ENCODE measurements at regions not wholly inside any gene's neighbourhood (a gene's known extent, or its start where the extent isn't known, plus 50 kb on each side); places are given as distances from the start of the nearest gene placed in this dataset.

GRCh38 chr9:129500863-129501770, 119.8 kb downstream of the C9orf50 start:
- no peak overlapping the region for H3K4me3 ChIP-seq (ENCODE audit: low read depth in 1 of 3, low read length in 3 of 3)
- 94% methylated on average over 12 of the region's 12 CpGs for WGBS
- no peak for TF ChIP-seq NR2F2 (IDR thresholded peaks at IDR 0.05)
- no peak for TF ChIP-seq FOXA1 (IDR thresholded peaks at IDR 0.05)
- no peak for TF ChIP-seq REST (IDR thresholded peaks at IDR 0.05)
- no peak for TF ChIP-seq JUND (IDR thresholded peaks at IDR 0.05)
- TF ChIP-seq MAX (IDR thresholded peaks at IDR 0.05): no peak
- TF ChIP-seq ZBTB33 (IDR thresholded peaks at IDR 0.05): no peak
- no peak for TF ChIP-seq SP1 (IDR thresholded peaks at IDR 0.05)
- no peak for TF ChIP-seq TAF1 (conservative IDR thresholded peaks at IDR 0.05)
- TF ChIP-seq ATF3 (IDR thresholded peaks at IDR 0.05): no peak
- TF ChIP-seq CTCF (IDR thresholded peaks at IDR 0.05; ENCODE audit: low read depth, low read length, missing input control): no peak
- no peak for TF ChIP-seq GABPA (IDR thresholded peaks at IDR 0.05 in 1 of 2, conservative IDR thresholded peaks at IDR 0.05 in 1 of 2)
- no peak for TF ChIP-seq RAD21 (IDR thresholded peaks at IDR 0.05)
- no peak for TF ChIP-seq HNF4G (IDR thresholded peaks at IDR 0.05)
- no peak for TF ChIP-seq EGR1 (IDR thresholded peaks at IDR 0.05; ENCODE audit: low read depth in 2 of 2)
- no peak for TF ChIP-seq HNF4A (conservative IDR thresholded peaks at IDR 0.05)
- TF ChIP-seq RXRA (IDR thresholded peaks at IDR 0.05): no peak
- TF ChIP-seq YY1 (IDR thresholded peaks at IDR 0.05): no peak
- TF ChIP-seq FOXA2 (IDR thresholded peaks at IDR 0.05): no peak
- H3K27me3 ChIP-seq (ENCODE audit: control insufficient read depth in 4 of 4, insufficient read depth in 4 of 4, low read length in 3 of 4): no peaks in the 10 kb centered on the region
- H3K9me3 ChIP-seq (ENCODE audit: control insufficient read depth in 4 of 4, low read length in 3 of 4): no peaks in the 10 kb centered on the region
- H3K27ac ChIP-seq (ENCODE audit: low read depth in 1 of 2, low read length in 2 of 2): no peak overlapping the region
- DNase-seq (ENCODE audit: low spot score): no peak
- peaks cover 0 to 16% (median under 1%) of the 10 kb centered on the region in 4 donors for H3K36me3 ChIP-seq (ENCODE audit: control insufficient read depth in 4 of 4, insufficient read depth in 3 of 4, low read depth in 1 of 4, low read length in 3 of 4)
- peaks cover 0 to 10% (median 4%) of the 10 kb centered on the region in 4 donors for H3K4me1 ChIP-seq (ENCODE audit: control insufficient read depth in 4 of 4, insufficient read depth in 4 of 4, low read length in 3 of 4)
- no peak overlapping the region for H3K9ac ChIP-seq (ENCODE audit: low read depth in 1 of 2, low read length in 2 of 2)
